ENCODE measurements at regions not wholly inside any gene's neighbourhood (a gene's known extent, or its start where the extent isn't known, plus 50 kb on each side); places are given as distances from the start of the nearest gene placed in this dataset.

DNA sequence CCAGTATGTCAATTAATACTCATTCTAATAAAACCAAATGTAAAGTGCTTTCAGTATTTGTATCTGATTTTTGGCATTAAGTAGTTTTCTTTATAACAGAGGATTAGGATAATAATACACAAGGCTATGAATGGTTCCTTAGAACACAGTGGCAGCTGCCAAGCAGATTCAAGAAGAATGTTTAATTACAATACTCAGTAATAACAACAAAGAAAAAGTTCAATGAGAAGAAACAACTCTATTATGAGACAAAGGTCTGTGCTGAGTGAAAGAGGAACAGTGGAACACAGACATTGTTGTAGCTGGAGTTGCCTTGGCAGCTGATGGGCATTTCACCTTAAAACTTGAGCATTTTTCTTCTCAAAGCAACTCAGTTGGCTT is 502.6 kb upstream of the NR3C2 start:
- TF ChIP-seq POLR2AphosphoS5 (IDR thresholded peaks at IDR 0.05; ENCODE audit: low read depth, low read length) (no peak), CTCF (IDR thresholded peaks at IDR 0.05) (no peak), EP300 (IDR thresholded peaks at IDR 0.05; ENCODE audit: borderline replicate concordance in 1 of 2, low read depth in 1 of 2, low read length in 1 of 2) (no peak), RAD21 (IDR thresholded peaks at IDR 0.05; ENCODE audit: low read length) (no peak), FOXJ3 (CRISPR knock-in tag; IDR thresholded peaks at IDR 0.05) (no peak), SMC3 (IDR thresholded peaks at IDR 0.05; ENCODE audit: low read depth, low read length) (no peak), GATA2 (CRISPR knock-in tag; IDR thresholded peaks at IDR 0.05) (no peak), USF1 (IDR thresholded peaks at IDR 0.05; ENCODE audit: borderline replicate concordance, low read depth) (no peak), MAX (IDR thresholded peaks at IDR 0.05; ENCODE audit: low read depth) (no peak), SIN3A (IDR thresholded peaks at IDR 0.05; ENCODE audit: borderline replicate concordance, low read depth, low read length) (no peak), TEAD4 (IDR thresholded peaks at IDR 0.05; ENCODE audit: borderline replicate concordance, insufficient read depth) (no peak)
- TF ChIP-seq, protein P1, sequence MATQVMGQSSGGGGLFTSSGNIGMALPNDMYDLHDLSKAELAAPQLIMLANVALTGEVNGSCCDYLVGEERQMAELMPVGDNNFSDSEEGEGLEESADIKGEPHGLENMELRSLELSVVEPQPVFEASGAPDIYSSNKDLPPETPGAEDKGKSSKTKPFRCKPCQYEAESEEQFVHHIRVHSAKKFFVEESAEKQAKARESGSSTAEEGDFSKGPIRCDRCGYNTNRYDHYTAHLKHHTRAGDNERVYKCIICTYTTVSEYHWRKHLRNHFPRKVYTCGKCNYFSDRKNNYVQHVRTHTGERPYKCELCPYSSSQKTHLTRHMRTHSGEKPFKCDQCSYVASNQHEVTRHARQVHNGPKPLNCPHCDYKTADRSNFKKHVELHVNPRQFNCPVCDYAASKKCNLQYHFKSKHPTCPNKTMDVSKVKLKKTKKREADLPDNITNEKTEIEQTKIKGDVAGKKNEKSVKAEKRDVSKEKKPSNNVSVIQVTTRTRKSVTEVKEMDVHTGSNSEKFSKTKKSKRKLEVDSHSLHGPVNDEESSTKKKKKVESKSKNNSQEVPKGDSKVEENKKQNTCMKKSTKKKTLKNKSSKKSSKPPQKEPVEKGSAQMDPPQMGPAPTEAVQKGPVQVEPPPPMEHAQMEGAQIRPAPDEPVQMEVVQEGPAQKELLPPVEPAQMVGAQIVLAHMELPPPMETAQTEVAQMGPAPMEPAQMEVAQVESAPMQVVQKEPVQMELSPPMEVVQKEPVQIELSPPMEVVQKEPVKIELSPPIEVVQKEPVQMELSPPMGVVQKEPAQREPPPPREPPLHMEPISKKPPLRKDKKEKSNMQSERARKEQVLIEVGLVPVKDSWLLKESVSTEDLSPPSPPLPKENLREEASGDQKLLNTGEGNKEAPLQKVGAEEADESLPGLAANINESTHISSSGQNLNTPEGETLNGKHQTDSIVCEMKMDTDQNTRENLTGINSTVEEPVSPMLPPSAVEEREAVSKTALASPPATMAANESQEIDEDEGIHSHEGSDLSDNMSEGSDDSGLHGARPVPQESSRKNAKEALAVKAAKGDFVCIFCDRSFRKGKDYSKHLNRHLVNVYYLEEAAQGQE (IDR thresholded peaks at IDR 0.05; ENCODE audit: low read depth, low read length), result no peak

Data from SK-N-SH (cell line).